HCT116 (cell line): ENCODE measurements at regions not wholly inside any gene's neighbourhood (a gene's known extent, or its start where the extent isn't known, plus 50 kb on each side); places are given as distances from the start of the nearest gene placed in this dataset.

Source experiments
- ATAC-seq: fragments of 200-7000 bp; cut with Tn5 transposase; 2 replicates; pipeline ENCODE4 v1.9.1; 2020; ENCODE audit warnings: mild to moderate bottlenecking, moderate library complexity
- BruUV-seq: library from RNA; stranded (reverse); fragments of 400-500 nt; replicated peaks from 2 replicates; lab custom pipeline; 2021; lab: Mats Ljungman, UMichigan
- CTCF ChIA-PET: fragments of 300-600 bp; sonication (Branson Sonifier 250); formaldehyde crosslinking; loops from one replicate; lab custom pipeline; 2021; ENCODE audit warnings: antibody characterized with exemption; lab: Charles Lee
- POLR2A ChIA-PET: fragments of 300-600, 350-600 bp; sonication (Branson Sonifier 250); formaldehyde crosslinking; loops from one replicate; lab custom pipeline; 2021; ENCODE audit warnings: antibody characterized with exemption; lab: Charles Lee
- RAD21 ChIA-PET, 2 experiments: fragments of 300-600 bp; sonication (Branson Sonifier 250); formaldehyde crosslinking; loops; one replicate each; lab custom pipeline; 2023; ENCODE audit warnings: low total read pairs in 2 of 2; ENCODE audit not compliant: uncharacterized antibody in 2 of 2, unreplicated experiment in 2 of 2, low non-redundant PET in 1 of 2; lab: Charles Lee
- DNase-seq: peaks from one replicate; pipeline ENCODE4 v3.0.0-alpha.2; 2010; ENCODE audit warnings: low read depth, low spot score
- H2AFZ ChIP-seq: fragments of 200-600 bp; shearing (Covaris generic), sonication (generic); 2 replicates; pipeline ENCODE4 v1.6.1; 2017; ENCODE audit warnings: low read depth, mixed run types, mixed read lengths, antibody characterized with exemption, low read length; ENCODE audit not compliant: poor library complexity, severe bottlenecking
- H3K27ac ChIP-seq: 2 replicates; pipeline ENCODE4 v1.5.1; 2012; ENCODE audit warnings: low read depth, low read length
- H3K27me3 ChIP-seq: fragments of 200-600 bp; sonication (generic); 2 replicates; pipeline ENCODE4 v1.6.1; 2016; ENCODE audit warnings: mixed run types, low read length, mixed read lengths; ENCODE audit not compliant: insufficient read depth
- H3K36me3 ChIP-seq, 2 experiments: fragments of 200-500 bp in 1 of 2; fragments of 200-600 bp in 1 of 2; sonication (Bioruptor generic) in 1 of 2; sonication (generic) in 1 of 2; 2 replicates each; pipeline versions ENCODE4 v1.5.1 to v1.6.1; 2014 to 2016; ENCODE audit warnings: low read length in 2 of 2, inconsistent platforms in 1 of 2, mixed read lengths in 1 of 2, mixed run types in 1 of 2; ENCODE audit not compliant: insufficient read depth in 2 of 2, control insufficient read depth in 1 of 2
- H3K4me1 ChIP-seq, 2 experiments: fragments of 200-600 bp in 1 of 2; sonication (generic) in 1 of 2; 2 replicates each; pipeline versions ENCODE4 v1.5.1 to v1.6.1; 2012 to 2017; ENCODE audit warnings: low read length in 2 of 2, inconsistent platforms in 1 of 2, mild to moderate bottlenecking in 1 of 2, mixed read lengths in 1 of 2, mixed run types in 1 of 2, moderate library complexity in 1 of 2; ENCODE audit not compliant: insufficient read depth in 2 of 2, control insufficient read depth in 1 of 2
- H3K4me2 ChIP-seq: fragments of 200-600 bp; sonication (generic); 2 replicates; pipeline ENCODE4 v1.6.1; 2017; ENCODE audit warnings: mixed run types, low read length, mixed read lengths
- H3K4me3 ChIP-seq, 2 experiments: fragments of 200-600 bp in 1 of 2; sonication (generic) in 1 of 2; replicated peaks in 1 of 2; 2 replicates each; pipeline ENCODE4 v1.5.1; 2011 to 2016; ENCODE audit warnings: low read length in 2 of 2, control low read depth in 1 of 2, low read depth in 1 of 2, mild to moderate bottlenecking in 1 of 2, mixed read lengths in 1 of 2, mixed run types in 1 of 2
- H3K79me2 ChIP-seq: fragments of 200-600 bp; sonication (generic); 2 replicates; pipeline ENCODE4 v1.6.1; 2017; ENCODE audit warnings: mild to moderate bottlenecking, mixed run types, low read length, moderate library complexity, mixed read lengths; ENCODE audit not compliant: insufficient read depth
- H3K9ac ChIP-seq: fragments of 200-600 bp; sonication (generic); 2 replicates; pipeline ENCODE4 v1.6.1; 2016; ENCODE audit warnings: low read length, mixed read lengths
- H3K9me2 ChIP-seq: fragments of 200-600 bp; sonication (generic), shearing (Covaris generic); 2 replicates; pipeline ENCODE4 v1.6.1; 2017; ENCODE audit warnings: mixed run types, mild to moderate bottlenecking, moderate library complexity; ENCODE audit not compliant: insufficient read depth
- H3K9me3 ChIP-seq, 2 experiments: fragments of 200-500 bp in 1 of 2; fragments of 200-600 bp in 1 of 2; sonication (Bioruptor generic) in 1 of 2; sonication (generic) in 1 of 2; 2 replicates each; pipeline ENCODE4 v1.6.1; 2014 to 2017; ENCODE audit warnings: low read length in 2 of 2, mixed read lengths in 2 of 2, inconsistent platforms in 1 of 2, low read depth in 1 of 2, mild to moderate bottlenecking in 1 of 2, mixed run types in 1 of 2, moderate library complexity in 1 of 2; ENCODE audit not compliant: control insufficient read depth in 1 of 2, insufficient read depth in 1 of 2
- H4K20me1 ChIP-seq: fragments of 200-600 bp; sonication (generic), shearing (Covaris generic); 2 replicates; pipeline ENCODE4 v1.6.1; 2017; ENCODE audit warnings: mixed run types, mild to moderate bottlenecking, moderate library complexity; ENCODE audit not compliant: insufficient read depth
- EGR1 ChIP-seq: IDR thresholded peaks from 2 replicates; pipeline ENCODE4 v1.6.1; 2012; ENCODE audit warnings: low read depth
- ELF1 ChIP-seq: IDR thresholded peaks from 2 replicates; pipeline ENCODE4 v1.6.1; 2012; ENCODE audit warnings: low read depth, borderline replicate concordance
- EZH2phosphoT487 ChIP-seq: fragments of 200-600 bp; IDR thresholded peaks from 2 replicates; pipeline ENCODE4 v1.6.1; 2018; ENCODE audit warnings: antibody characterized with exemption, borderline replicate concordance
- JUND ChIP-seq: IDR thresholded peaks from 2 replicates; pipeline ENCODE4 v1.6.1; 2012
- POLR2AphosphoS5 ChIP-seq: IDR thresholded peaks from 2 replicates; pipeline ENCODE4 v1.6.1; 2011; ENCODE audit warnings: mild to moderate bottlenecking, low read depth, low read length, moderate library complexity
- SP1 ChIP-seq: IDR thresholded peaks from 2 replicates; pipeline ENCODE4 v1.6.1; 2012; ENCODE audit warnings: low read depth
- TCF7L2 ChIP-seq: IDR thresholded peaks from 2 replicates; pipeline ENCODE4 v1.7.0; 2011; ENCODE audit warnings: borderline replicate concordance, inconsistent platforms; ENCODE audit not compliant: insufficient read depth, insufficient read length; ENCODE audit errors: extremely low read depth
- ZFX ChIP-seq: fragments of 450-650 bp; IDR thresholded peaks from 2 replicates; pipeline ENCODE4 v1.6.1; 2017
- intact Hi-C: fragments of 100-400 bp; cut with micrococcal nuclease; formaldehyde crosslinking; loops from 2 replicates; pipeline ENCODE4 v1.10.0; 2022
- TF ChIP-seq, protein P1 (sequence below): IDR thresholded peaks from 2 replicates; pipeline ENCODE4 v1.6.1; 2012
- TF ChIP-seq, protein P2 (sequence below), 3 experiments: fragments of 200-600 bp in 1 of 3; sonication (generic) in 1 of 3; IDR thresholded peaks in 2 of 3; conservative IDR thresholded peaks in 1 of 3; 2 replicates each; pipeline ENCODE4 v1.5.1; 2012 to 2017; ENCODE audit warnings: low read depth in 2 of 3, low read length in 2 of 3, antibody characterized with exemption in 1 of 3, borderline replicate concordance in 1 of 3, control low read depth in 1 of 3, mild to moderate bottlenecking in 1 of 3, mixed read lengths in 1 of 3, mixed run types in 1 of 3, moderate library complexity in 1 of 3; ENCODE audit not compliant: insufficient read depth in 1 of 3

DNA sequence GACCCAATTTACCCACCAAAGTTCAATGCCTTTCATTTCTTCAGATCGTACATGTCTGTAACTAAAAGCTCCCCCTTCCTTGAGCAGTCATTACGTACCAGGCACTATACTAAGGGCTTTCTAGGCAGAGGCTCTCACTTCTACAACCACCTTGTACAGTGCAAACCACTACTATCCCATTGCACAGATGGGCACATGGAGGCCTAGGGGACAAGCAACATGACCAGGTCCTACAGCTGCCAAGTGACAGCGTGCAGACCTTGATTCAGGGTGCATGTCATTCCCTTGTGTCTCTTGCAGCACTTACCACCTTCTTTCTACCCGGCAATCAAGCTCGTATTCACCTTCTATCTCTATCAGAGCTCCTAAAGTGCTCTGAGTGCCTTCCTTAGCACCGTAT, 382.7 kb downstream of the SOX9 start:
- no peak overlapping the region for H3K9ac ChIP-seq
- ATAC-seq (no peak), DNase-seq (no peak)
- ChIA-PET CTCF (no interaction called here), POLR2A (no interaction called here), RAD21 (no interaction called here)
- H2AFZ ChIP-seq, result no peak overlapping the region
- no peak overlapping the region for H3K27ac ChIP-seq
- H4K20me1 ChIP-seq, result peaks cover 8% of the 10 kb centered on the region; the same call in 1 of the 2 replicates
- H3K4me1 ChIP-seq, result peaks cover 0 to 6% of the 10 kb centered on the region in 2 experiments; a peak in 1 of 4 replicates
- H3K27me3 ChIP-seq, result no peaks in the 10 kb centered on the region
- no peak overlapping the region for H3K4me3 ChIP-seq
- H3K79me2 ChIP-seq, result peaks cover 77% of the 10 kb centered on the region
- no peaks in the 10 kb centered on the region for H3K9me3 ChIP-seq
- H3K9me2 ChIP-seq, result no peaks in the 10 kb centered on the region
- no peak overlapping the region for H3K4me2 ChIP-seq
- no peaks in the 10 kb centered on the region for H3K36me3 ChIP-seq
- BruUV-seq, result no TSS peak
- intact Hi-C loops, result no loop called here
- TF ChIP-seq TCF7L2, result no peak
- TF ChIP-seq EZH2phosphoT487, result no peak
- no peak for TF ChIP-seq SP1
- TF ChIP-seq POLR2AphosphoS5, result no peak
- no peak for TF ChIP-seq JUND
- TF ChIP-seq, protein P1, sequence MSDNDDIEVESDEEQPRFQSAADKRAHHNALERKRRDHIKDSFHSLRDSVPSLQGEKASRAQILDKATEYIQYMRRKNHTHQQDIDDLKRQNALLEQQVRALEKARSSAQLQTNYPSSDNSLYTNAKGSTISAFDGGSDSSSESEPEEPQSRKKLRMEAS, result no peak
- TF ChIP-seq ZFX, result no peak
- TF ChIP-seq, protein P2, sequence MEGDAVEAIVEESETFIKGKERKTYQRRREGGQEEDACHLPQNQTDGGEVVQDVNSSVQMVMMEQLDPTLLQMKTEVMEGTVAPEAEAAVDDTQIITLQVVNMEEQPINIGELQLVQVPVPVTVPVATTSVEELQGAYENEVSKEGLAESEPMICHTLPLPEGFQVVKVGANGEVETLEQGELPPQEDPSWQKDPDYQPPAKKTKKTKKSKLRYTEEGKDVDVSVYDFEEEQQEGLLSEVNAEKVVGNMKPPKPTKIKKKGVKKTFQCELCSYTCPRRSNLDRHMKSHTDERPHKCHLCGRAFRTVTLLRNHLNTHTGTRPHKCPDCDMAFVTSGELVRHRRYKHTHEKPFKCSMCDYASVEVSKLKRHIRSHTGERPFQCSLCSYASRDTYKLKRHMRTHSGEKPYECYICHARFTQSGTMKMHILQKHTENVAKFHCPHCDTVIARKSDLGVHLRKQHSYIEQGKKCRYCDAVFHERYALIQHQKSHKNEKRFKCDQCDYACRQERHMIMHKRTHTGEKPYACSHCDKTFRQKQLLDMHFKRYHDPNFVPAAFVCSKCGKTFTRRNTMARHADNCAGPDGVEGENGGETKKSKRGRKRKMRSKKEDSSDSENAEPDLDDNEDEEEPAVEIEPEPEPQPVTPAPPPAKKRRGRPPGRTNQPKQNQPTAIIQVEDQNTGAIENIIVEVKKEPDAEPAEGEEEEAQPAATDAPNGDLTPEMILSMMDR (IDR thresholded peaks at IDR 0.05 in 2 of 3, conservative IDR thresholded peaks at IDR 0.05 in 1 of 3; ENCODE audit: borderline replicate concordance in 1 of 3, insufficient read depth in 1 of 3, low read depth in 2 of 3, low read length in 2 of 3), result no peak
- no peak for TF ChIP-seq ELF1
- no peak for TF ChIP-seq EGR1
